K562 (cell line): ENCODE measurements at regions not wholly inside any gene's neighbourhood (a gene's known extent, or its start where the extent isn't known, plus 50 kb on each side); places are given as distances from the start of the nearest gene placed in this dataset.

Experiments used
- ATAC-seq: fragments of 200-7000 bp; cut with Tn5 transposase; 3 replicates; pipeline ENCODE4 v1.9.1; 2020; ENCODE audit warnings: moderate library complexity
- BruUV-seq: library from RNA; stranded (reverse); fragments of 400-500 nt; replicated peaks from 2 replicates; lab custom pipeline; 2021; lab: Mats Ljungman, UMichigan
- CTCF ChIA-PET: fragments of 300-600 bp; formaldehyde crosslinking; extraction: SDS; loops from one replicate; lab custom pipeline; 2021; ENCODE audit warnings: low intra/inter-chr PET ratio; lab: Yijun Ruan, JAX
- POLR2A ChIA-PET: fragments of 300-600, 350-650 bp; sonication (Branson Sonifier 250); formaldehyde crosslinking; extraction: SDS; loops from one replicate; lab custom pipeline; 2021; ENCODE audit warnings: antibody characterized with exemption, inconsistent platforms; lab: Yijun Ruan, JAX
- DNase-seq, 4 experiments: peaks; one replicate each; pipeline versions ENCODE4 v3.0.0 to v3.0.0-alpha.2; 2011 to 2018; ENCODE audit warnings: low spot score in 3 of 4, mixed read lengths in 3 of 4; ENCODE audit errors: extremely low read depth in 1 of 4
- FAIRE-seq: peaks from 2 replicates; lab custom pipeline; 2011; peaks lifted over from hg19 to GRCh38; lab: Jason Lieb, UNC
- H2AFZ ChIP-seq: 2 replicates; pipeline ENCODE4 v1.6.0; 2011; ENCODE audit warnings: low read depth, low read length, control low read depth, inconsistent platforms
- H3K27ac ChIP-seq: fragments of 200-600 bp; 3 replicates; pipeline ENCODE4 v1.8.0; 2011; ENCODE audit warnings: low read depth, mild to moderate bottlenecking, control low read depth, inconsistent platforms, low read length, moderate library complexity, mixed read lengths; ENCODE audit errors: extremely low read depth
- H3K27me3 ChIP-seq, 2 experiments: fragments of 300-600 bp in 1 of 2; 2 replicates in 1 of 2; 3 replicates in 1 of 2; pipeline versions ENCODE4 v1.6.0 to v1.8.0; 2011; ENCODE audit warnings: inconsistent platforms in 2 of 2, low read length in 2 of 2, mild to moderate bottlenecking in 1 of 2, mixed read lengths in 1 of 2, moderate library complexity in 1 of 2; ENCODE audit not compliant: control insufficient read depth in 2 of 2, insufficient read depth in 2 of 2
- H3K36me3 ChIP-seq: fragments of 300-600 bp; 3 replicates; pipeline ENCODE4 v1.8.0; 2011; ENCODE audit warnings: mild to moderate bottlenecking, low read length, inconsistent platforms; ENCODE audit not compliant: control insufficient read depth, insufficient read depth
- H3K4me1 ChIP-seq, 2 experiments: fragments of 200-600 bp in 1 of 2; replicated peaks in 1 of 2; 2 replicates in 1 of 2; 3 replicates in 1 of 2; pipeline versions ENCODE4 v1.5.1 to v1.8.0; 2011; ENCODE audit warnings: inconsistent platforms in 2 of 2, low read length in 2 of 2, mild to moderate bottlenecking in 1 of 2, mixed read lengths in 1 of 2, moderate library complexity in 1 of 2; ENCODE audit not compliant: control insufficient read depth in 2 of 2, insufficient read depth in 2 of 2
- H3K4me2 ChIP-seq: 2 replicates; pipeline ENCODE4 v1.6.1; 2011; ENCODE audit warnings: low read length, control low read depth, inconsistent platforms, mixed read lengths; ENCODE audit not compliant: insufficient read depth
- H3K4me3 ChIP-seq: fragments of 200-600 bp; sonication (generic), shearing (Covaris generic); 2 replicates; pipeline ENCODE4 v1.5.1; 2016; ENCODE audit warnings: control low read depth, inconsistent platforms
- H3K79me2 ChIP-seq: fragments of 200-600 bp; 3 replicates; pipeline ENCODE4 v1.8.0; 2011; ENCODE audit warnings: low read length, inconsistent platforms; ENCODE audit not compliant: control insufficient read depth, insufficient read depth
- H3K9ac ChIP-seq, 2 experiments: 2 replicates each; pipeline versions ENCODE4 v1.6.0 to v1.6.1; 2011; ENCODE audit warnings: low read depth in 2 of 2, low read length in 2 of 2, control low read depth in 1 of 2, inconsistent platforms in 1 of 2, mild to moderate bottlenecking in 1 of 2, mixed read lengths in 1 of 2; ENCODE audit not compliant: insufficient read depth in 1 of 2
- H3K9me1 ChIP-seq: one replicate; pipeline ENCODE4 v1.6.0; 2011; ENCODE audit warnings: inconsistent platforms, mild to moderate bottlenecking, low read length, moderate library complexity; ENCODE audit not compliant: control insufficient read depth, insufficient read depth
- H3K9me3 ChIP-seq: replicated peaks from 2 replicates; pipeline ENCODE4 v1.5.1; 2011; ENCODE audit warnings: low read depth, low read length, inconsistent platforms; ENCODE audit not compliant: control insufficient read depth, insufficient read depth
- H4K20me1 ChIP-seq: replicated peaks from 2 replicates; pipeline ENCODE4 v1.6.1; 2011; ENCODE audit warnings: low read length, inconsistent platforms, mixed read lengths; ENCODE audit not compliant: control insufficient read depth, insufficient read depth
- BRD9 ChIP-seq: fragments of 450-650 bp; IDR thresholded peaks from 2 replicates; pipeline ENCODE4 v1.6.1; 2018; ENCODE audit warnings: low read depth; ENCODE audit not compliant: partially characterized antibody
- E4F1 ChIP-seq: fragments of 250-450 bp; sonication (Bioruptor Pico); IDR thresholded peaks from 2 replicates; pipeline ENCODE4 v1.5.0; 2021; ENCODE audit warnings: mild to moderate bottlenecking, borderline replicate concordance
- GTF2A2 ChIP-seq: IDR thresholded peaks from 2 replicates; pipeline ENCODE4 v1.6.1; 2016; ENCODE audit warnings: mild to moderate bottlenecking, missing genetic modification characterization, missing compliant biosample characterization
- KLF16 ChIP-seq: IDR thresholded peaks from 2 replicates; pipeline ENCODE4 v1.6.1; 2016; ENCODE audit warnings: antibody characterized with exemption
- MBD2 ChIP-seq: sonication (generic); IDR thresholded peaks from 2 replicates; pipeline ENCODE4 v1.6.1; 2016; ENCODE audit warnings: low read depth, borderline replicate concordance
- NR0B1 ChIP-seq: fragments of 450-650 bp; IDR thresholded peaks from one replicate; pipeline ENCODE4 v1.6.1; 2018; ENCODE audit warnings: mild to moderate bottlenecking, moderate library complexity; ENCODE audit not compliant: partially characterized antibody
- PHB2 ChIP-seq: fragments of 450-650 bp; IDR thresholded peaks from 2 replicates; pipeline ENCODE4 v1.6.1; 2017; ENCODE audit warnings: low read depth
- SAP30 ChIP-seq: fragments of 200-600 bp; sonication (generic); IDR thresholded peaks from 2 replicates; pipeline ENCODE4 v1.6.1; 2012; ENCODE audit warnings: borderline replicate concordance, low read depth, mild to moderate bottlenecking, moderate library complexity, low read length, control low read depth, inconsistent platforms; ENCODE audit not compliant: insufficient read depth, poor library complexity, severe bottlenecking
- ZBTB26 ChIP-seq: fragments of 450-650 bp; formaldehyde crosslinking; IDR thresholded peaks from 2 replicates; pipeline ENCODE4 v1.4.0; 2022; ENCODE audit warnings: missing genetic modification characterization
- ZKSCAN1 ChIP-seq: fragments of 150-350 bp; IDR thresholded peaks from 2 replicates; pipeline ENCODE4 v1.6.1; 2016; ENCODE audit warnings: low read depth, low read length
- ZNF449 ChIP-seq: fragments of 250-450 bp; sonication (Bioruptor Pico); IDR thresholded peaks from 2 replicates; pipeline ENCODE4 v1.8.0; 2022; ENCODE audit warnings: moderate library complexity, mild to moderate bottlenecking, inconsistent platforms
- WGBS: fragments of 100-300 bp; shearing (Covaris generic); methylation state at CpG from one replicate; pipeline ENCODE4 v1.1.6; 2016; ENCODE audit warnings: low coverage, mixed read lengths; ENCODE audit not compliant: insufficient coverage; ENCODE audit errors: missing lambda C conversion rate; 5-methylcytosine and 5-hydroxymethylcytosine counted together
- in situ Hi-C: fragments of 300-500 bp; cut with MboI; formaldehyde crosslinking; loops from 4 replicates; pipeline ENCODE4 v1.15.0; 2018; ENCODE audit warnings: inconsistent platforms, mixed read lengths
- intact Hi-C: fragments of 100-400 bp; cut with micrococcal nuclease; formaldehyde crosslinking; loops from 2 replicates; pipeline ENCODE4 v1.14.2; 2022

GRCh38 chr2:147450661-147451510 is 393.9 kb upstream of the ACVR2A start (continued):
- TF ChIP-seq BRD9 (no peak), ZKSCAN1 (no peak), MBD2 (no peak)
- TF ChIP-seq, all 486 proteins: peak for 0

- DNase-seq, result no peak
- H4K20me1 ChIP-seq, result no peaks in the 10 kb centered on the region
- TF ChIP-seq GTF2A2 (no peak), SAP30 (no peak), ZNF449 (no peak), ZBTB26 (CRISPR knock-in tag) (no peak), NR0B1 (no peak), KLF16 (no peak), PHB2 (no peak), E4F1 (CRISPR knock-in tag) (no peak)
Observed at GRCh38 chr2:147449323-147449991, 395.4 kb upstream of the ACVR2A start.

More at GRCh38 chr2:147449323-147449991, 395.4 kb upstream of the ACVR2A start:
- ChIA-PET CTCF (no interaction called here), POLR2A (no interaction called here)
- WGBS, result 0% methylated on average over 7 of the region's 7 CpGs
- H3K27me3 ChIP-seq, result no peaks in the 10 kb centered on the region
- in situ Hi-C loops, result no loop called here
- H3K9ac ChIP-seq, result no peak overlapping the region
- H3K36me3 ChIP-seq, result no peaks in the 10 kb centered on the region
- H3K9me3 ChIP-seq, result no peaks in the 10 kb centered on the region
- no TSS peak for BruUV-seq
- no peaks in the 10 kb centered on the region for H3K4me1 ChIP-seq
- no peak overlapping the region for H2AFZ ChIP-seq
- no peak overlapping the region for H3K4me3 ChIP-seq
- FAIRE-seq (no peak), ATAC-seq (no peak)
- no peak overlapping the region for H3K4me2 ChIP-seq
- intact Hi-C loops, result no loop called here
- no peaks in the 10 kb centered on the region for H3K79me2 ChIP-seq
- no peak overlapping the region for H3K27ac ChIP-seq
- no peaks in the 10 kb centered on the region for H3K9me1 ChIP-seq
